ENCODE measurements at regions not wholly inside any gene's neighbourhood (a gene's known extent, or its start where the extent isn't known, plus 50 kb on each side); places are given as distances from the start of the nearest gene placed in this dataset.

DNA sequence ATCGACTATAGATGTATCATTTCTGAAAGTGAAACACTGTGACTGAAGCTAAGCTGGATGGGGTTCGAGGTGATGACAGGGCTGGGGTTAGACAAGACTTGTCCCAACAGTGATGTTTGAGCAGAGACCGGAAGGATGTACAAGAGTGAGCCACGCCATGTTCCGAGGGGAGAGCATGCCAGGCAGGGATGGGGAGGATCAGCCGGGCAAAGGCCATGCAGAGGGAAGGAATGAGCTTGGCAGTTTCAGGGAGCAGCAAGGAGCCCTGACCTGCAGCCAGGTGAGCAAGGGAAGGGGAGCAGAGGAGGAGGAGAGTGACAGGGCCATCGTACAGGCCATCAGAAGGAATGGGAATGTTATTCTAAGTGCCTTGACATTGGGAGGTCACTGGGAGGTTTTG, 114.9 kb upstream of the GPR26 start:
- Histone ChIP-seq H3K9me3 (ENCODE audit: low read depth) (no peaks in the 10 kb centered on the region), H3F3A (ENCODE audit: insufficient read depth) (no peaks in the 10 kb centered on the region), H3K9me2 (ENCODE audit: insufficient read depth) (no peaks in the 10 kb centered on the region), H3K9ac (no peak overlapping the region), H3K27me3 (replicated peaks; ENCODE audit: insufficient read depth) (no peaks in the 10 kb centered on the region), H3K79me2 (ENCODE audit: insufficient read depth) (no peaks in the 10 kb centered on the region), H3K36me3 (ENCODE audit: low read depth) (no peaks in the 10 kb centered on the region), H3K27ac (no peak overlapping the region), H3K4me2 (ENCODE audit: unreplicated experiment) (no peak overlapping the region), H4K20me1 (ENCODE audit: insufficient read depth) (no peaks in the 10 kb centered on the region), H3K4me1 (ENCODE audit: insufficient read depth) (no peaks in the 10 kb centered on the region), H2AFZ (no peak overlapping the region), H3K4me3 (no peak overlapping the region)
- in situ Hi-C loops (cut with MboI) = loop anchor here (10.0 kb wide), 2 partner anchors 416 to 506 kb away; partner anchors contain the start of gene HMX3
- no peak for DNase-seq
- no peak for TF ChIP-seq EZH2 (IDR thresholded peaks at IDR 0.05; ENCODE audit: insufficient read depth, poor library complexity, severe bottlenecking)
- no peak for TF ChIP-seq EZH2phosphoT487 (IDR thresholded peaks at IDR 0.05; ENCODE audit: insufficient read depth, low read depth)
- 42 to 43% methylated on average over 7 of the region's 7 CpGs for WGBS, 2 experiments (ENCODE audit: low coverage in 1 of 2, low lambda C conversion rate in 2 of 2, missing lambda C conversion rate in 2 of 2)

DNA sequence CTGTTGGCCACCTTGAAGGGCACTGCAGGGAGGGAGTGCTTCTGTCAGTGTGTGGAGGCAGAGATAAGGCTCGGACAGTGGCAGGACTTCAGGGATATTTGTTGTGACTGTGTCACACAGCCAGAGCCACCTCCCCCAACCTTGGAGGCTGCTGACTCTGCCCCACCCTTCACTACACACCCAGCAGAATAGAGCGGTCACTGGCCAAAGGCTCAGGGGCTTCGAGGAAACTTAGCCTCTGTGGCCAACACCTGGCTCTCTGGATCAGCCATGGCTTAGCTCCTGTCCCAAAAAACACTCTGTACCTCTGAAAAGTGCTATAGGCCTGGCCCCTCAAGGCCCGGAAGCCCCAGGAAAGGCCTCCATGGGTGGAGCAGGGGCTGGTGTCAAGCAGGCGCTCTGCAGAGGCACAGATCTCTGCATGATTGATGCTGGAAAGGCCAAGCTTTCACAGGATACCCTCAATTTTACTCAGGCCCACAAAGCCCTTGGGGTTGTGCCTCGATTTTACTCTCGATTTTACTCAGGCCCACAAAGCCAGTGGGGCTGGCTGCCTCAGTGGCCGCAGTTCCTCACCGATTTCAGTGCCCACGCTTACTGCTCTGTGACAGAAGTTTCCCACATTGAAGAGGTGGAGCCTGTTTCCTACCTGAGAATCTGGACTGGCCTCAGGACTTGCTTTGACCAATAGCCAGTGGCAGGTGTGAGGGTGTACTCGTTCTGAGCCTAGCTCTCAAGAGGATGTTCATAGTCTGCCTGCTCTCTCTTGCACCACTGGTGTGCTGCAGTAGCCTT, 113.2 kb upstream of the GPR26 start:
- Histone ChIP-seq H3K27ac (no peak overlapping the region), H3K9me2 (ENCODE audit: insufficient read depth) (no peaks in the 10 kb centered on the region), H3K9me3 (ENCODE audit: low read depth) (no peaks in the 10 kb centered on the region), H3K4me3 (no peak overlapping the region), H3K79me2 (ENCODE audit: insufficient read depth) (no peaks in the 10 kb centered on the region), H4K20me1 (ENCODE audit: insufficient read depth) (no peaks in the 10 kb centered on the region), H3F3A (ENCODE audit: insufficient read depth) (no peaks in the 10 kb centered on the region), H3K27me3 (replicated peaks; ENCODE audit: insufficient read depth) (no peaks in the 10 kb centered on the region), H3K36me3 (ENCODE audit: low read depth) (no peaks in the 10 kb centered on the region), H2AFZ (no peak overlapping the region), H3K4me1 (ENCODE audit: insufficient read depth) (no peaks in the 10 kb centered on the region), H3K9ac (no peak overlapping the region), H3K4me2 (ENCODE audit: unreplicated experiment) (no peak overlapping the region)
- no peak for DNase-seq
- WGBS, 2 experiments (ENCODE audit: low coverage in 1 of 2, low lambda C conversion rate in 2 of 2, missing lambda C conversion rate in 2 of 2) = 37 to 43% methylated on average over 11 of the region's 11 CpGs
- TF ChIP-seq EZH2phosphoT487 (IDR thresholded peaks at IDR 0.05; ENCODE audit: insufficient read depth, low read depth) (no peak), EZH2 (IDR thresholded peaks at IDR 0.05; ENCODE audit: insufficient read depth, poor library complexity, severe bottlenecking) (no peak)
- in situ Hi-C loops (cut with MboI) = loop anchor here (10.0 kb wide), 2 partner anchors 418 to 508 kb away; partner anchors contain the start of gene HMX3

- 47 to 50% methylated on average over 10 of the region's 10 CpGs for WGBS, 2 experiments (ENCODE audit: low coverage in 1 of 2, low lambda C conversion rate in 2 of 2, missing lambda C conversion rate in 2 of 2)
- H3K4me1 ChIP-seq (ENCODE audit: insufficient read depth) = no peaks in the 10 kb centered on the region
- no peaks in the 10 kb centered on the region for H3K27me3 ChIP-seq (replicated peaks; ENCODE audit: insufficient read depth)
- no peak for TF ChIP-seq EZH2 (IDR thresholded peaks at IDR 0.05; ENCODE audit: insufficient read depth, poor library complexity, severe bottlenecking)
- TF ChIP-seq EZH2phosphoT487 (IDR thresholded peaks at IDR 0.05; ENCODE audit: insufficient read depth, low read depth) = no peak
- H2AFZ ChIP-seq = no peak overlapping the region
- DNase-seq = no peak
- H3K4me3 ChIP-seq = no peak overlapping the region
- no peaks in the 10 kb centered on the region for H3K79me2 ChIP-seq (ENCODE audit: insufficient read depth)
- no peaks in the 10 kb centered on the region for H3F3A ChIP-seq (ENCODE audit: insufficient read depth)
- H4K20me1 ChIP-seq (ENCODE audit: insufficient read depth) = no peaks in the 10 kb centered on the region
- in situ Hi-C loops (cut with MboI) = loop anchor here (10.0 kb wide), 2 partner anchors 419 to 509 kb away; partner anchors contain the start of gene HMX3
- no peaks in the 10 kb centered on the region for H3K9me2 ChIP-seq (ENCODE audit: insufficient read depth)
- no peaks in the 10 kb centered on the region for H3K9me3 ChIP-seq (ENCODE audit: low read depth)
- no peaks in the 10 kb centered on the region for H3K36me3 ChIP-seq (ENCODE audit: low read depth)
- no peak overlapping the region for H3K4me2 ChIP-seq (ENCODE audit: unreplicated experiment)
- H3K27ac ChIP-seq = no peak overlapping the region
- H3K9ac ChIP-seq = no peak overlapping the region
These were observed 112.2 kb upstream of the GPR26 start for GRCh38 chr10:123553810-123554430.

DNA sequence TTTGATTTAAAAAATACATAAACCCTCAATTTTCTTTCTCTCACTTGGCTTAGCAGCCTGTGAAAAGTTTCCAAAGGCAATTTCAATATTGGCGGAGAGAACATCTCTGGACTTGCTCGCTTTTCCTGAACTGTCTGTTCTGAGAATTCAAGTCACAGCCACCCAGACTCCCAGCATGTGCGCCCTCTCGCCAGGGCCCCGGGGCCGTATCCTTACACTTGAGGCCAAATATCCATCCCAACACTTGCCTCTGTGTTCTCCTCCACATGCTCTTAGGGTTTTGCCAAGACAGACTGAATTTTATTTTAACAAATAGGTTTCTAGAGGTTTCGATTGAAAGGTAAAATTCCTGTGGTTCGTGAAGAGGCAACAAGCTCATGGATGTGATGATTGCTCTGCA, 111.5 kb upstream of the GPR26 start:
- Histone ChIP-seq H3K9me3 (ENCODE audit: low read depth) (no peaks in the 10 kb centered on the region), H3K27ac (no peak overlapping the region), H3K4me3 (no peak overlapping the region), H3K4me1 (ENCODE audit: insufficient read depth) (no peaks in the 10 kb centered on the region), H3K9me2 (ENCODE audit: insufficient read depth) (no peaks in the 10 kb centered on the region), H3K4me2 (ENCODE audit: unreplicated experiment) (no peak overlapping the region), H3K27me3 (replicated peaks; ENCODE audit: insufficient read depth) (no peaks in the 10 kb centered on the region), H2AFZ (no peak overlapping the region), H3K79me2 (ENCODE audit: insufficient read depth) (no peaks in the 10 kb centered on the region), H3K9ac (no peak overlapping the region), H4K20me1 (ENCODE audit: insufficient read depth) (no peaks in the 10 kb centered on the region), H3K36me3 (ENCODE audit: low read depth) (no peaks in the 10 kb centered on the region), H3F3A (ENCODE audit: insufficient read depth) (no peaks in the 10 kb centered on the region)
- WGBS, 2 experiments (ENCODE audit: low coverage in 1 of 2, low lambda C conversion rate in 2 of 2, missing lambda C conversion rate in 2 of 2) = 48 to 54% methylated on average over 8 of the region's 8 CpGs
- in situ Hi-C loops (cut with MboI) = loop anchor here (10.0 kb wide), 2 partner anchors 420 to 510 kb away; partner anchors contain the start of gene HMX3
- no peak for TF ChIP-seq EZH2phosphoT487 (IDR thresholded peaks at IDR 0.05; ENCODE audit: insufficient read depth, low read depth)
- TF ChIP-seq EZH2 (IDR thresholded peaks at IDR 0.05; ENCODE audit: insufficient read depth, poor library complexity, severe bottlenecking) = no peak
- DNase-seq = no peak

Data from GM23248 (cell line).